Right ventricle myocardium superior (tissue), 1 donor: ENCODE measurements at regions not wholly inside any gene's neighbourhood (a gene's known extent, or its start where the extent isn't known, plus 50 kb on each side); places are given as distances from the start of the nearest gene placed in this dataset.
A peak's percentile ranks its signal among the peaks of the same experiment; 100 is the strongest.

Source experiments
- ATAC-seq: fragments of 200-7000 bp; cut with Tn5 transposase; one replicate; pipeline ENCODE4 v1.9.1; 2020; ENCODE audit warnings: mild to moderate bottlenecking; ENCODE audit not compliant: poor library complexity
- DNase-seq: peaks from one replicate; pipeline ENCODE4 v3.0.0-alpha.2; 2020
- intact Hi-C: fragments of 100-400 bp; cut with DNase I; formaldehyde crosslinking; loops from one replicate; pipeline ENCODE4 v1.11.2; 2022
- donor health status: DM: no; HTN: yes; CAD: no; lungs with severe emphysema.

DNA sequence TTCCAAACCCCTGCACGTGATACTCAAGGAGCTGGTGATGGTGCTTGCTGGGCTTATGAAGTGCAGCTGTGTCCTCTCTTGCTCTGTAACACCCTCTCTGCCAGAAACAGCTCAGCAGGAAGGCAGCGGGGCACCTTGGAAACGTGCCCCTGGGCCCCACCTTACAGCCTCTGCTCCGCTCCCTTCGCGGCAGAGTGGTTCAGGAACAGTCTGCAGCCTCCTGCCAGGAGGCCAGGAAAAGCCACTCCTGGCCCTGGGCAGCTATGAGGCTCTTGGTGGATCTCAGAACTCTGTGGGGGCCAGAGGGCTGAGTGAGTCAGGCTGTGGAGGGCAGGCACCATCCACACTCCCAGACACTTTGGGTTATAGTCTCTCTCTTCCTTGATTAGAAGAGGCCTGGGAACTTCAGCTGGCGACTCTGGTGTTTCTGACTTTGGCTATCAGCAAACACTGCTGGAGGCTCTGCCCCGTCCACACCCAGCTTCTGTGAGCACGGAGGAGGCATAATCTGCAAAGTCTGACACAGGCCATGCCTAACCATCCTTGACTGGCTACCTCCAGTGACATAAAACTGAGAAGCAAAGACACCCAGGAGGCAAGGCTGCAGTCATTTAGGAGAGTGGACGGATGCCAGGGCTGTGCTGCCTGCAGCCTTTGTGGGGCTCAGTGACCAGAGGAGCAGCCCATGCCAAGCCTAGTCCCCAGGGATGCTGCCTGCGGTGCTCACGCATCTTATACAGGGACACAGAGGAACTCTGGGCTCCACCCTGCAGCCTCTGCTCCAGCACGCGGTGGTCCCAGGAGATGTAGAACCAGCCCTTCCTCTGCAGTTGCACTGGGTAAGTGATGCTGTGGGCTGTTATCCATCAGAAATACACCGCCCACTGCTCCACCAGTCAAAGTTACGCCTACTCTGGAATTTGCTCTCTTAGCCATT is 65.3 kb downstream of the METRNL start:
- peak; percentile 69 for DNase-seq
- intact Hi-C loops = no loop called here
- ATAC-seq = peak; percentile 77

DNA sequence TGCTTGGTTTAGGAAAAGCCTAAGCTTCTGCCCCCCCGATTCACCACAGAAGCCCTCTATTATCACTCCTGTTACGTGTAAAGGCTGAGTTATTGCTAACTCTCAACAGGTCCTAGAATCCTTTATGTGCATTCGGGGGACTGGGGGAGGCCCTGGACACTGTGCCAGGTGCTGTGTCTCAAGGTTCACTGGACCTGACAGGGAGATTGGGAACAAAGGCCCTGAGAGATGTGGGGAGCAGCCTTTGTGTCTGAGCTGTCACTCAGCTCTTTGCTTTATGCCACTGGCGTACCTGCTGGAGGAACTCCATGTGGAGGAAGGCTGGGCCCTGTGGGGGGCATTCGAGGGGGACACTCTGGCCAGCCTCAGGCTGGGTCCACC is 65.9 kb downstream of the METRNL start:
- intact Hi-C loops = no loop called here
- no peak for DNase-seq
- no peak for ATAC-seq

DNA sequence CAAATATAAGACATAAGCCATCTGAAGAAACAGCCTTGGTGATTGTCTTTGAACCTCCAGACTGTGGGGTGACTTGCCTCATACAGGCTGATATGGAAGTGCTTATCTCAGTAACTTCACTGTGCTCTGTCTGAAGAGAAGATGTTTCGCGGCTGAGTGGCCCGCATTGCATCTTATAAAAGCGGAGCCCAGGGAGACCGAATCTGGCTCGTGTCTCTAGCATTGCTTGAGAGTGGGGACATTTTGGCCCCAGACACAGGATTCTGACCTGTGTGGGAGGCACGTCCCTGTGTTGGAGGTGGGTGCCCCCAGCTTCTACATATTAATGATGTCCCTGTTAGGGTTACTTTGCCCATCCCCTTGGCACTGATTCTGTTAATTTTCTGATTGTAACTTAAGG is 66.4 kb downstream of the METRNL start:
- ATAC-seq = no peak

DNA sequence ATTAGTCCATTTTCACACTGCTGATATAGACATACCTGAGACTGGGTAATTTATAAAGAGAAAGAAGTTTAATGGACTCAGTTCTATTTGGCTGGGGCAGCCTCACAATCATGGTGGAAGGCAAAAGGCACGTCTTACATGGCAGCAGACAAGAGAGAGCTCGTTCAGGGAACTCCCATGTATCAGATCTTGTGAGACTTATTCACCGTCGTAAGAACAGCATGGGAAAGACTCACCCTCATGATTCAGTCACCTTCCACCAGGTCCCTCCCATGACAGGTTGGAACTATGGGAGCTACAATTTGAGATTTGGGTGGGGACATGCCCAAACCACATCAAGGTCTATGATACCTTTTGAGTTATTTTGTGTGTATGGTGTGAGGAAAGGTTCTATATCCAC is 66.9 kb downstream of the METRNL start:
- no peak for ATAC-seq
- intact Hi-C loops = no loop called here
- no peak for DNase-seq

More for the DNA sequence above, 66.4 kb downstream of the METRNL start:
- DNase-seq = no peak
- intact Hi-C loops = no loop called here

DNA sequence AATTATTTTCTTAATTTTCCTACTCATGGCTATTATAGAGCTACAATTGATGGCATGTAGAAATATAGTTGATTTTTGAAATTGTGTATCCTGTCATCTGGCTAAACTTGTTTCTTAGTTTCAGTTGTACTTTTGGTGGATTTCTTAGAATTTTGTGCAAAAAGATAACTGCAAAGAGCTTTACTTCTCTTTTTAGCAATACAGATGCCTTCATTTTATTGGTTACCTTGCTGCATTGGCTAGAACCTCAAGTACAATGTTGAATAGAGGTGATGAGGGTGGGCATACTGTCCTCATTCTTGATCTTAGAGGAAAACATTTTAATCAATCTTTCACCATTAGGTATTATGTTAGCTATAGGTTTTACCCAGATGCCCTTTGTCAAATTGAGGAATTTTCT is 67.9 kb downstream of the METRNL start:
- ATAC-seq = no peak
- intact Hi-C loops = no loop called here
- DNase-seq = no peak

DNA sequence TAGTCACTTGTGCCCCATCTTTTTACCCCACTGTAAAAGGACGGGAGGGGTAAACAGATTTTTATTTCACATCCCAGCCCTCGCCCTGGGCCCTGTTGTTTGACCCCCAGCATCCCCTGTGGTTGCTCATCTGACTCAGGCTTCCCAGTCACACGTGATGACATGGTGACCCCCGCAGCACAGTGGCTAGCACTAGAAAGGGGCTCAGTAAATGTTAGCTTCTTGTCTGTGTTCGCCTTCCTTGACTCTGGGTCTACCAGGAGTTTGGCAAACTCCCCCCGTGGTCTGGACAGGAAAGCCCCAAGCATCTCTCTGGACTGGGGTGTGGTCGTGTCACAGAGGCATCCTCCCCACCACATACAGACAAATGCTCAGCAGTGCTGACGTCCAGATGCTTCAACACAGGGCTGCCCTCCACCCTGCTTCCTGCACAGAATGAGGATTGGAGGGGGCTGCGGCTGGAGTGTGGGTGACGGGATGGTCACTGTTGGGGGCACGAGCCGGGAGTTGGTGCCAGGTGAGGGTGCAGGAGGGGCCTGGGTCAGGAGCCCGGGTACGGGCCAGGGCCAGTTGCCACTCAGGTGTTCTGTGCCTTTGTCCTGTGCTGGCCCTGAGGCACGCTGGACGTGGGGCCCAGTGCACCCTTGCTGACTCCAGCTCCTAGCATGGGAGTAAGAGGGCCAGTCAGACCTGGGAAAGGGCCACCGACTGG is 69.1 kb downstream of the METRNL start:
- no peak for DNase-seq
- ATAC-seq = no peak
- intact Hi-C loops = no loop called here

DNA sequence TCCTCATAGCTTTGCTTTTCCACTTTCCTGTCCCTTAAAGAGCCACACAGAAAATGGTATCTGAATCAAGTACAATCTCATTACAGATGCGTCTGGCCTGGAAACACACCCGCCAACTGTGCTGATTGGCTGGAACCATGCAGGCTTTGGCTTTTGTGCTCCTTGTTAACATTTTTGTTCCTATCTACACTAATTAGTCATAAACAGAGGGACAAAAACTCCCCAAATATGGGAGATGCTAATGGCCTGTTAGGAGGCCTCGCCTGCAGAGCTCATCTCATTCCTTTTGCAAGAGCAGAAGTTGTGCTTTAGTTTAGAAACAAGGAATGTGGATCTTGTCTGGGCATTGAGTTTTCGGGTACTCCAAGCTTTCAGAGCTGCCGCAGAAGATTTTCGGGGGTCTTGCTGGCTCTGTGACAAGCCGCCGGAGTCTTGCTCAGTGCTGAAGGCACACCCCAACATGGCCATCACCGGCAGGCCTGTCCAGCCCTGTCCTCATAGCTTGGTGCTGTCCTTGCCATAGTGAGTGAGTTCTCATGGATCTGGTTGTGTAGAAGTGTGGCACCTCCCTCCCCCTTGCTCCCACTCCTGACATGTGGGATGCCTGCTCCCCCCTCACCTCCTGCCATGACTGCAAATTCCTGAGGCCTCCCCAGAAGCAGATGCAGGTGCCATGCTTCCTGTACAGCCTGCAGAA is 69.8 kb downstream of the METRNL start:
- intact Hi-C loops = no loop called here
- ATAC-seq = no peak
- DNase-seq = no peak

DNA sequence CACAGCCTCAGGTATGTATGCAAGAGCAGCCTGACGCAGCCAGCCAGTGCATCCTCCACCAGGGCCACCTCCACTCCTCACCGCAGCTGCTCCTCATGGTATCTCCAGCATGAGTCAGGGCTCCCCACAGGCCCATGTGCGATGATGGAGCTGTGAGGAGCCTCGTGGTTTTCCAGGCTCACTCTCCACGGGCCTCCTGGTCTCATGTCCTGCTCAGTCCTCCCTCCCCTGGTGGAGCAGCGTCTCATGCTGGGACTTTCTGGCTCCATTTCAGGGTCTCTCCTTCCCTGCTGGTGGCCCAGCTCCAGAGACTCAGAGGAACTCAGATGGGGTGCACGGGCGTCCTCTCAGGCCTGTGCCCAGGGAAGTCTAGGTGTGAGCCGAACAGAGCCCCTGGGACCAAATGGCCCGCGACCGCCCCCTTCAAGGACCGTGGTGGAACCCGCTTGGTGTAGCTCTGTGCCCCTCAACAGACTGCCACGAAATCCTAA is 70.4 kb downstream of the METRNL start:
- intact Hi-C loops = no loop called here
- ATAC-seq = no peak
- DNase-seq = no peak

DNA sequence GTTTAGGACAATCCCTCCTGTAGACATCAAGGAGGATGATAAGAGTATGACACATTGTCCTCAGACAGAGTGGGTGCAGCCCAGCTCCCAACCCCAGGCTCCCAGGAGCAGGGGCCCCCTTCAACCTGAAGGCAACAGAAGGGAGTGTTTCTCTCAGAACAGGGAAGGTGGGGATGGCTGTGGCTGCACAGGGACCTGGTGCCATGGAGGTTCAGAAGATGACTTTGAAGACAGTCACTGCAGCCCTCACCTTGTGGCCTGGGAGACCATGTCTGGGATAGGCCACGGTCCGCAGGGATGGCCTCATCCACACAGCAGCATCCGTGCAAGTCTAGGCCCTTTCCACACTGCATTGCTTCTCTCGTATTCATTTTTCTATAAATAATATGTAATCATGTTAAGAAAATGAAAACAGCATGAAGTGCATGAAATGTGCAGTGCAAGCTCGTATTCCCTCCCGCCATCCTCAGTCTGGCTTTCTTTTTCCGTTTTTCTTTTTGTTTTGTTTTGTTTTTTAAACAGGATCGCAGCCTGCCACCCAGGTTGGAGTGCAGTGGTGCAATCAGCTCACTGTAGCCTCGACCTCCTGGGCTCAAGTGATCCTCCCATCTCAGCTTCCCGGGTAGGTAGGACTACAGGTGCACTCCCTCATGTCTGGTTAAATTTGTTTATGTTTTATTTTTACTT is 71.1 kb downstream of the METRNL start:
- DNase-seq (no peak), ATAC-seq (no peak)
- intact Hi-C loops = no loop called here

DNA sequence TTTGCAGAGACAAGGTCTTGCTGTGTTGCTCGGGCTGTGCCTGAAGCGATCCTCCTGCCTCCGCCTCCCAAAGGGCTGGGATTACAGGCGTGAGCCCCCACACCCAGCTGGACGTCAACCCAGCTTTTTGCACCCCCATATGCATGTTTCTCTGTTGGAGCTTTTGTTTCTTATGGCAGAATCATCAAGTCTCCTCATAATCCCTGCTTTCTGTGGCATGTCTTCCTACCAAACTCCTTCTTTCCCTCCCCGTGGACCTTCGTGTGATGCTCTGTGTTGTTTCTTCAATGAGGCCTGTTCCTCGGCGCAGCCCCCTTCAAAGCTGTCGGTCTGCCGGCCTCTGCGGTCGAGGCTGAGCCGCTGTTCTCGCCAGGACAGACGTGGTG is 71.6 kb downstream of the METRNL start:
- no peak for ATAC-seq
- DNase-seq = no peak
- intact Hi-C loops = no loop called here

DNA sequence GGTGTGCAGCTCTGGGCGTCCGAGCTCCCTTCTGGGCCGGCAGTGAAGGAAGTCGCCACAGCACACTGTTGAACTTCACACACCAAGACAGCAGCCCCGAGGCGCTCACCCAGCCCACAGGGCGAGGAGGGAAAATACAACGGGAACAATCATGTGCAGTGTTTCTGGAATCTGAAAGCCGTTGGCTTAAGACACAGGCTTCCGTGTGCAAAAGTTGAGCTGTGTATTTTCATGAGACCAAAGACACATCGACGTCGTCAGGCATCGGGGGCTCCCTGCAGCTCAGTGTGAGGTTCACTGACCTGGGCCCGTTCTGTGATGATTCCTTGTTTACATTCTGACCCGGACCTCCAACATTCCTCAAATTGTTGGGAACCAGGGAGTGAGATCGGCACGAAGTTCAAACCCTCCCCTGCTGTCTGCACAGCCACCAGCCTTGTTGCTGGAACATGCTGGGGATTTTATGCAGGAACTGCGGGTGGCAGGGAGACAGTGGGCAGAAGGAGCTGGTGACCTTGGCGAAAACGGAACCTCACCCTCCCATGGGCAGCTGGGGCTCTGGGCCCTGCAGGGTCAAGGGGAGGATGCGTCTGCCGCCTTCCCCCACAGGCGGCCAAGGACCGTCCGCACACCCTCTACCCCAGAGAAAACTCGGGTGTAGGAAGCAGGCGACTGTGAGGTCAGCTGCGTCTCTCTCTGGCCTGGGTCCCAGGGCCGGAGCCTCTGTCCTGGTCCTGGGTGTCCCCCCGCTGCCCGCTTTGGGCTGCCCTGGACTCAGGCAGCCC is 72.2 kb downstream of the METRNL start:
- DNase-seq (no peak), ATAC-seq (no peak)
- intact Hi-C loops = no loop called here

DNA sequence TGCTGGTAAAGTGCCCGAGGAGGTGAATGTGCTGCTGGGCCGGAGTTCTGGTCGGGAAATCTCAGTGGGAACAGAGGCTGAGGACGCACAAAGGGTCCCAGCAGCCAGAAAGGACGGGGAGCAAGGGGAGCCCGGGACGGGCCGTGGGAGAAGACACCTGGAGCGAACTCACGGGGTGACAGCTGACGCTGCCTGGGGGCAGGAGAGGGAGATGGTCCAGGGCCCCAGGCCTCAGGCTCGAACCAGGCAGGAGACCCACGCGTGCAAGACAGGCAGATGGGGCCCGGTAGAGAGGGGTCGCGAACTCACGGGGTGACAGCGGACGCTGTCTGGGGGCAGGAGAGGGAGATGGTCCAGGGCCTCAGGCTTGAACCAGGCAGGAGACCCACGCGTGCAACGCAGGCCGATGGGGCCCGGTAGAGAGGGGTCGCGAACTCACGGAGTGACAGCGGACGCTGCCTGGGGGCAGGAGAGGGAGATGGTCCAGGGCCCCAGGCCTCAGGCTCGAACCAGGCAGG is 72.9 kb downstream of the METRNL start:
- no peak for DNase-seq
- intact Hi-C loops = no loop called here
- ATAC-seq = no peak

DNA sequence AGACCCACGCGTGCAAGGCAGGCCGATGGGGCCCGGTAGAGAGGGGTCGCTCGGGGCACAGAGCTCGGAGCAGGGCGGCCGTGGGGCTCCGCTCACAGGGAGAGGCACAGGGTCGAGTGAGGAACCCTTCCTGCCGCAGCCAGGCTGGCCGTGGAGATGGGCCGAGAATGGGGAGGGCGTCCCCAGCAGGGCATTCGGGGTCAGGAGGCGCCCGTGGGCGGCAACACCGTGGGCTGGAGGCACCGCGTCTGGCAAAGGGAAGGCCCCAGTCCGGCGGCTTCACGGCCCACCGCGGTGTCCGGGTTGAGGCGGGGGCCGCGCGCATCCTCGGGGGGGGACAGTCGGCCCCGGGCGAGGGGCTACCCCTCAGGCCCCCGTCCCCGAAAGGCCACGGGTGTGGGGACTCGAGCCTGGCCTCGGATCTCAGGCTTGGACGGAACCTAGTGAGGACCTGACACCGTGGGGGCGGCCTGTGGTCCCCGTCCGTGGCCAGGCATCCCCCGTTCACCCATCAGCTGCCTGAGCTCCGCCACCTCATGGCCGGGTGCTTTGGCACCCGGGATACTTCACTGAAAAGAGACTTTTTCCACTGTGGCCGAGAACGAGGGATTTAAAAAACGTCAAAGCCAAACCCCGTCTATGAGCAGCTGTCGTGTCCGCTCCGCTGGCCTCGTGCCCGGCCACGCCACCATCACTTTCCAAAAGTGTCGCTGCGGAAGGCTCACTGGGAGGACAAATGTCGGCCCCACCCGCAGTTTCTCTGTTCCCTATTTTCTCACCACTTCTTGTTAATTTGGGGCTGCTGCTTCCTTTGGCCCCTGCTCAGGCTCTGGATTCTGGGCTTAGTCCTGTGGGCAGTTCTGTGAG is 73.6 kb downstream of the METRNL start:
- peak; percentile 85 for DNase-seq
- intact Hi-C loops = no loop called here
- peak; percentile 58 for ATAC-seq

DNA sequence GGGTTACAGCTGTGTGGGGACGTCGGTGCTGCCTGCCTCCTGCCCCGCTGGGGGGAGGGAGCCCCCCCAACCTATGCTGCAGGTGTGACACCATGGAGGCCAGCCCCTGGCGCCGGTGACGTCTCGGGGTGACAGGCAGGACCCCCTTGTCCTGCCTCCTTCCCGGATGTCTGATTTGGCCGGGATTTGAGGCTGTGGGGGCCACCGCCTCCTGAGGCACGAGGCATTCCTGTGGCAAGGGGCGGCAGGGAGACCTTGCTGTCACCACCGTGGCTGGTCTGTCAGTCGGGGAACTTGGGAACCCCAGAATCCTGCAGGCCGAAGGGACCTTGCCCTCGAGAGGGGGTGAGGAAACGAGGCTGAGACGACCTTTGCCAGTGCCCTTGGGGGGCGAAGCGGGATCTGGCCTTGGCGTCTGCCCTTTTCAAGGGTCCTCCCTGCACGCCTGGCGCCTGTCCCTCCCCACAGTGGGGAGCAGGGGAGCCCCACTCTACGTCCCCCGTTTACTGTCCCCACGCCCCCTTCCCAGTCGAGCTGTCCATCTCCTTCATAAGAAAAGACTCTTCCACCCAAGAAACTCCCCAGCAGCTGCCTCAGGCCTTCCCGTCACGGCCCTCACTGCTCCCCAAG is 74.4 kb downstream of the METRNL start:
- ATAC-seq (no peak), DNase-seq (peak; percentile 38)
- intact Hi-C loops = no loop called here

DNA sequence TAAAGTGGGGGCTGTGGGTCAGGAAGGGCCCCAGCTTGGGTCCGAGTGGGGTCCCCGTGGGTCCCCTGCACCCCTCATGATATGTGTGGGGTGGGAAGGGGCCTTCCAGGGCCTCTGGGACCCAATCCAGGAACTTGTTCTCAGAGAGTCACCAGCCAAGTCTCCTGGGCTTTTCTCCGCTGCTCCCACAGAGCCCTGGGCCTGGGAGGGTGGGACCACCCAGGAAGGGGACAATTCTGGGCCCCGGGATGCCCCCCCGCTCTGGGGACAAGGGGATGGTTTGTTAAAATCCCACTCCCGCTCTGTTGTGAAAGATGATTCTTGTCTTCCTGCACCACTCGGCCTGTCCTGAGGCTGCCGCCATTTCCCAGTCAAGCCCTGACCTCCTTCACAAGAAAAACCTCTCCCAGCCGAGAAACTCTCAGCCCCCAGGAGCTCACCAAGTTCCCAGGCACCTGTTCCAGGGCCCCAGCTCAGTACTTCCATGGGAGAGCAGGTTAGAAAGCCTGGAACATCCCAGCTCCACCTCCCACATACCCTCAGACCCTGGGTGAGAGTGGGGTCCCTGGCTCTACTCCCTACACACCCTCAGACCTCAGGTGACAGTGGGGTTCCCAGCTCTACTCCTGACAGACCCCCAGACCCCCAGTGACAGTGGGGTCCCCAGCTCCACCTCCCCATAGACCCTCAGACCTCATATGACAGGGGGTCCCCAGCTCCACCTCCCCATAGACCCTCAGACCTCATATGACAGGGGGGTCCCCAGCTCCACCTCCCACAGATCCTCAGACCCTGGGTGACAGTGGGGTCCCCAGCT is 75.1 kb downstream of the METRNL start:
- no peak for ATAC-seq
- no peak for DNase-seq
- intact Hi-C loops = no loop called here
